A673 (cell line): ENCODE measurements at regions not wholly inside any gene's neighbourhood (a gene's known extent, or its start where the extent isn't known, plus 50 kb on each side); places are given as distances from the start of the nearest gene placed in this dataset.

ENCODE experiments used
- BruUV-seq: library from RNA; stranded (reverse); fragments of 400-500 nt; replicated peaks from 2 replicates; lab custom pipeline; 2021; lab: Mats Ljungman, UMichigan
- CTCF ChIA-PET: fragments of 300-600 bp; sonication (Branson Sonifier 250); formaldehyde crosslinking; loops from one replicate; lab custom pipeline; 2022; ENCODE audit warnings: antibody characterized with exemption; lab: Charles Lee
- POLR2A ChIA-PET: fragments of 300-600 bp; sonication (Branson Sonifier 250); formaldehyde crosslinking; loops from one replicate; lab custom pipeline; 2022; ENCODE audit warnings: antibody characterized with exemption; ENCODE audit not compliant: low non-redundant PET; lab: Charles Lee
- DNase-seq: peaks from one replicate; pipeline ENCODE4 v3.0.0-alpha.2; 2015; ENCODE audit warnings: low spot score
- H3K27ac ChIP-seq: fragments of 200-600 bp; sonication (generic); 2 replicates; pipeline ENCODE4 v1.5.1; 2016; ENCODE audit warnings: mixed run types, low read depth, mild to moderate bottlenecking, mixed read lengths, antibody characterized with exemption, low read length; ENCODE audit not compliant: poor library complexity, severe bottlenecking
- H3K27me3 ChIP-seq: fragments of 200-600 bp; sonication (generic); replicated peaks from 2 replicates; pipeline ENCODE4 v1.6.1; 2017; ENCODE audit warnings: mixed run types, low read depth, mild to moderate bottlenecking, mixed read lengths, antibody characterized with exemption, low read length; ENCODE audit not compliant: insufficient read depth, poor library complexity
- H3K36me3 ChIP-seq: fragments of 200-600 bp; sonication (generic); 2 replicates; pipeline ENCODE4 v1.6.1; 2016; ENCODE audit warnings: mixed run types, mild to moderate bottlenecking, mixed read lengths, antibody characterized with exemption, low read length; ENCODE audit not compliant: insufficient read depth, poor library complexity, severe bottlenecking
- H3K4me1 ChIP-seq: fragments of 200-600 bp; sonication (generic); 2 replicates; pipeline ENCODE4 v1.6.1; 2017; ENCODE audit warnings: mixed run types, mild to moderate bottlenecking, mixed read lengths, antibody characterized with exemption, low read length; ENCODE audit not compliant: insufficient read depth, poor library complexity, severe bottlenecking
- H3K4me3 ChIP-seq: fragments of 200-600 bp; sonication (generic); 2 replicates; pipeline ENCODE4 v1.5.1; 2016; ENCODE audit warnings: low read depth, mixed run types, mild to moderate bottlenecking, mixed read lengths, low read length; ENCODE audit not compliant: poor library complexity, severe bottlenecking
- H3K9me3 ChIP-seq: fragments of 200-600 bp; sonication (generic); 2 replicates; pipeline ENCODE4 v1.6.1; 2016; ENCODE audit warnings: mixed run types, low read depth, mild to moderate bottlenecking, mixed read lengths, antibody characterized with exemption, low read length; ENCODE audit not compliant: poor library complexity, severe bottlenecking
- CTCF ChIP-seq: fragments of 300-800, 200-600 bp; sonication (generic); conservative IDR thresholded peaks from 2 replicates; pipeline ENCODE4 v1.5.1; 2017; ENCODE audit warnings: low read depth, mild to moderate bottlenecking, antibody characterized with exemption, low read length, moderate library complexity, mixed read lengths
- EZH2 ChIP-seq: fragments of 200-600 bp; sonication (generic); IDR thresholded peaks from 2 replicates; pipeline ENCODE4 v1.6.1; 2017; ENCODE audit warnings: borderline replicate concordance, low read depth, mild to moderate bottlenecking, mixed read lengths, antibody characterized with exemption, low read length; ENCODE audit not compliant: poor library complexity, severe bottlenecking
- intact Hi-C: fragments of 100-400 bp; cut with micrococcal nuclease; formaldehyde crosslinking; loops from one replicate; pipeline ENCODE4 v1.10.0; 2022; ENCODE audit not compliant: unreplicated experiment

- Histone ChIP-seq H3K36me3 (no peaks in the 10 kb centered on the region), H3K27ac (no peak overlapping the region), H3K4me1 (no peaks in the 10 kb centered on the region), H3K27me3 (no peaks in the 10 kb centered on the region), H3K9me3 (no peaks in the 10 kb centered on the region), H3K4me3 (no peak overlapping the region)
- BruUV-seq: no TSS peak
- CTCF ChIA-PET: no interaction called here
- TF ChIP-seq CTCF: no peak
- TF ChIP-seq EZH2: no peak
- intact Hi-C loops: no loop called here
- POLR2A ChIA-PET: no interaction called here
- no peak for DNase-seq
These were observed 67.5 kb downstream of the PRR32 start for GRCh38 chrX:126886997-126887396.

GRCh38 chrX:126900937-126901336, 81.4 kb downstream of the PRR32 start:
- Histone ChIP-seq H3K27ac (no peak overlapping the region), H3K9me3 (no peaks in the 10 kb centered on the region), H3K4me1 (no peaks in the 10 kb centered on the region), H3K27me3 (no peaks in the 10 kb centered on the region), H3K4me3 (no peak overlapping the region), H3K36me3 (no peaks in the 10 kb centered on the region)
- no peak for DNase-seq
- intact Hi-C loops: no loop called here
- BruUV-seq: no TSS peak
- TF ChIP-seq CTCF: no peak
- TF ChIP-seq EZH2: no peak
- ChIA-PET CTCF (no interaction called here), POLR2A (no interaction called here)

DNA sequence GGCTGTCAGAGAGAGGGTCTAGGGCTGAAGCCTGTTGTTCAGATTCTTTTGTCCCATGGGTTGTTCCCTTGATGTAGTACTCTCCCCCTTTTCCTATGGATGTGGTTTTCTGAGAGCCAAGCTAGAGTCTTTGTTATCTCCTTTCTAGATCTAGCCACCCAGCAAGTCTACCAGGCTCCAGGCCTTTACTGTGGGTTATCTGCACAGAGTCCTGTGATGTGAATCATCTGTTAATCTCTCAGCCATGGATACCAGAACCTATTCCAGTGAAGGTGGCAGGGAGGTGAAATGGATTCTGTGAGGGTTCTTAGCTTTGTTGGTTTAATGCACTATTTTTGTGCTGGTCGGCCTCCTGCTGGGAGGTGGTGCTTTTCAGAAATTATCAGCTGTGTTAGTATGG, 109.5 kb downstream of the PRR32 start:
- intact Hi-C loops: no loop called here
- Histone ChIP-seq H3K4me1 (no peaks in the 10 kb centered on the region), H3K4me3 (no peak overlapping the region), H3K27ac (no peak overlapping the region), H3K27me3 (no peaks in the 10 kb centered on the region), H3K36me3 (no peaks in the 10 kb centered on the region), H3K9me3 (no peaks in the 10 kb centered on the region)
- no peak for DNase-seq
- no peak for TF ChIP-seq CTCF
- no peak for TF ChIP-seq EZH2
- no TSS peak for BruUV-seq
- CTCF ChIA-PET: no interaction called here
- POLR2A ChIA-PET: no interaction called here

DNA sequence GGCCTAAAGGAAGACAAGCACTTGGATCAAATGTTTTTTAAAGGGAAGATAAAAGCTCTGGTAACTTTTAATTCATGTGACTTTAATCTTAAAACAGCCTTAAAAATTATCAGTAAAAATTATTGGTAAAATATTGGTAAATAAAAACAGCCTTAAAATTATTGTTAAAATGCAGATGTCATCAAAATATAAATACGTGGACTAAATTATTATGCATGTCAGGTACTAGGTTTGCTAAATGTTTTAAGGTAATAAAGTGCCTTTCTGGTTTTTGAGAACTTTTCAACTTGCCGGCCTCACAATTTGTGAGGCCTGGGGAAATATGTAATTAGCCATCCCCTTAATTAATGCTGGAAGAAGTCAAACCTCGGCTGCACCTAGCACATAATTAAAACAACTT, 147.7 kb downstream of the PRR32 start:
- CTCF ChIA-PET: no interaction called here
- intact Hi-C loops: no loop called here
- no TSS peak for BruUV-seq

More for the DNA sequence above, 147.7 kb downstream of the PRR32 start:
- Histone ChIP-seq H3K4me3 (no peak overlapping the region), H3K27me3 (no peaks in the 10 kb centered on the region), H3K27ac (no peak overlapping the region), H3K4me1 (no peaks in the 10 kb centered on the region), H3K36me3 (no peaks in the 10 kb centered on the region), H3K9me3 (peaks cover 6% of the 10 kb centered on the region)
- POLR2A ChIA-PET: no interaction called here
- no peak for TF ChIP-seq CTCF
- no peak for TF ChIP-seq EZH2
- DNase-seq: no peak
